HL-60 (cell line): ENCODE measurements at regions not wholly inside any gene's neighbourhood (a gene's known extent, or its start where the extent isn't known, plus 50 kb on each side); places are given as distances from the start of the nearest gene placed in this dataset.
"Not testable (repeated sequence)": the region's sequence is repeated elsewhere in the genome, so short reads cannot be mapped to it uniquely, and the experiment has no call there.

Source experiments
- DNase-seq, 2 experiments: peaks; one replicate each; pipeline ENCODE4 v3.0.0-alpha.2; 2010 to 2020; ENCODE audit warnings: low read depth in 1 of 2, low spot score in 1 of 2
- H3K27ac ChIP-seq: fragments of 250-450 bp; sonication (Bioruptor Pico); replicated peaks from 2 replicates; pipeline ENCODE4 v1.5.1; 2020; ENCODE audit warnings: mild to moderate bottlenecking, moderate library complexity
- H3K27me3 ChIP-seq: fragments of 250-450 bp; sonication (Bioruptor Pico); 2 replicates; pipeline ENCODE4 v1.5.1; 2021; ENCODE audit warnings: mild to moderate bottlenecking, moderate library complexity; ENCODE audit not compliant: insufficient read depth, poor library complexity, severe bottlenecking
- H3K4me3 ChIP-seq: replicated peaks from 2 replicates; pipeline ENCODE4 v1.5.1; 2011; ENCODE audit warnings: mild to moderate bottlenecking, control low read depth, low read length; ENCODE audit not compliant: insufficient read depth
- CTCF ChIP-seq: IDR thresholded peaks from one replicate; pipeline ENCODE4 v1.5.1; 2011; ENCODE audit warnings: low read length, control low read depth, inconsistent platforms; ENCODE audit not compliant: insufficient read depth
- GABPA ChIP-seq: IDR thresholded peaks from 2 replicates; pipeline ENCODE4 v1.6.1; 2012; ENCODE audit warnings: low read depth
- POLR2AphosphoS5 ChIP-seq: IDR thresholded peaks from 2 replicates; pipeline ENCODE4 v1.6.1; 2012; ENCODE audit warnings: low read depth
- REST ChIP-seq: IDR thresholded peaks from 2 replicates; pipeline ENCODE4 v1.6.1; 2012; ENCODE audit warnings: low read depth; ENCODE audit not compliant: insufficient replicate concordance
- SPI1 ChIP-seq: IDR thresholded peaks from 2 replicates; pipeline ENCODE4 v1.6.1; 2012; ENCODE audit warnings: low read depth, mild to moderate bottlenecking, borderline replicate concordance

DNA sequence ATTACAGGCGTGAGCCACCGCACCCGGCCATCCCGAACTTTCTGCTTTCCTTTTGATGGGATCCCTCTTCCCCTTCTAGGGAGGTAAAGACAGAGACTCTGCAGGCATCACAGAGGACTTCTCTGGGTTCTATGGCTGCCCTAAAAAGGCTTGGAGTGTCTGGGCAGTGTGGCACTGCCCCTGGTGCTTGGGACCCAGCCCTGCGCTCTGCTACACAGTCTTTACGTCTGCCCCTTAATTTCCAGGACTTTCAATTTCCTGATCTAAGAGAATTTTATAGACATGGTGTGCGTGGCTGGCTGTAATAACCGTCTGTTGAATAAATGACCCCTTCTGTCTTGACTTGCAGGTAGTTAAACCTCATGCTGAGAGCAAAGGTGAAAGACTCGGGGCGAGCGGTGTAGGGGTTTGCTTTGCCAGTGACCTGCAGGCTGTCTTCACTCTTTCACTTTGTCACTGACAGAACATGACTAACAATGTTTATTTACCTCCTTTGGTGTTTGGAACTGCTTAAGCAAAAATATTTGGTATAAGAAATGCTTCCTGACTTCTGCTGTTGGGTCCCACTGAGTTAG is 110.9 kb upstream of the MAP1LC3B2 start:
- Histone ChIP-seq H3K27me3 (no peaks in the 10 kb centered on the region), H3K27ac (no peak overlapping the region), H3K4me3 (no peak overlapping the region)
- no peak for TF ChIP-seq POLR2AphosphoS5
- TF ChIP-seq REST, result no peak
- TF ChIP-seq CTCF, result no peak
- no peak for TF ChIP-seq SPI1
- TF ChIP-seq GABPA, result no peak
- DNase-seq, result no peak

DNA sequence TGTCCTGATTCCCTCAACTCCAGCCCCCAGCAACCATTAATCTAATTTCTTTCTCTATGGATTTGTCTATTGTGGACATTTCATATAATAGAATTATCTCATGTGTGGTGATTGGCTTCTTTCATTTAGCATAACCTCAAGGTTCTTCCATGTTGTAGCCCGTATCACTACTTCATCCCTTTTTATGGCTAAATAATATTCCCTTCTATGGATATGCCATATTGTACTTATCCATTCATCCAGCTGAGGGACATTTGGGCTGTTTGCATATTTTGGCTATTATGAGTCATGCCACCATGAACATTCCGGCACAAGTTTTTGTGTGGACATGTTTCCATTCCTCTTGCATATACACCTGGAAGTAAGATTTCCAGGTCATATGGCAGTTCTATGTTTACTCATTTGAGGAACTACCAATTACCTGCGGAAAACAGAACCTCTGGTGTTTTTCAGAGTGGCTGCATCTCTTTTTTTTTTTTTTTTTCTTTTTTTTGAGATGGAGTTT is 108.7 kb upstream of the MAP1LC3B2 start:
- DNase-seq, result no peak
- TF ChIP-seq CTCF (no peak), SPI1 (no peak)
- no peak overlapping the region for H3K27ac ChIP-seq
- no peak overlapping the region for H3K4me3 ChIP-seq
- no peaks in the 10 kb centered on the region for H3K27me3 ChIP-seq

GRCh38 chr12:116452975-116453374 is 106.2 kb upstream of the MAP1LC3B2 start:
- H3K4me3 ChIP-seq, DNase-seq, H3K27ac ChIP-seq, H3K27me3 ChIP-seq: not testable (repeated sequence)

DNA sequence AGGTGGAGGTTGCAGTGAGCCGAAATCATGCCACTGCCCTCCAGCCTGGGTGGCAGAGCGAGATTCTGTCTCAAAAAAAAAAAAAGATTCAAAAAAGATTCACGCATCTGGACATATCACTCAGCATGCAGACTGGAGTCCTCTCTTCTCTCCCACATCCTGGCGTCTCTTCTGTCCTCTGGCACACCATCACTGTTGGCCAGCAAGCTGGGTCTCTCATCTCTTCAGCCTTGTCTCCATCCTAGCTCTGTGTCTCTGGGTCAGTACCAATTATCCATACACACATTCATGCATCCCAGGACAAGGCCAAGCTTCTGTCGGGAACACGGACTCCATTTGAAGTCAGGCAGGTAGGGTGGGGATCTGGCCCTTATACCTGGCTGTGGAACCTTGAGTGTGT is 105.5 kb upstream of the MAP1LC3B2 start:
- H3K27me3 ChIP-seq, result no peaks in the 10 kb centered on the region
- TF ChIP-seq POLR2AphosphoS5 (no peak), CTCF (no peak), GABPA (no peak), REST (no peak), SPI1 (no peak)
- no peak for DNase-seq
- no peak overlapping the region for H3K27ac ChIP-seq
- H3K4me3 ChIP-seq, result no peak overlapping the region
